CD14-positive monocyte (primary cell): ENCODE measurements at regions not wholly inside any gene's neighbourhood (a gene's known extent, or its start where the extent isn't known, plus 50 kb on each side); places are given as distances from the start of the nearest gene placed in this dataset.
"Not testable (repeated sequence)": the region's sequence is repeated elsewhere in the genome, so short reads cannot be mapped to it uniquely, and the experiment has no call there.

Experiments used
- DNase-seq, 3 donors: peaks; one replicate each; pipeline ENCODE4 v3.0.0-alpha.2; 2011 to 2022
- H2AFZ ChIP-seq: 2 replicates; pipeline ENCODE4 v1.6.0; 2012; ENCODE audit warnings: mild to moderate bottlenecking, low read depth, low read length, inconsistent platforms; ENCODE audit not compliant: insufficient read depth, poor library complexity, severe bottlenecking
- H3K27ac ChIP-seq, 2 donors: 1 replicate in 1 of 2; 2 replicates in 1 of 2; pipeline ENCODE4 v1.5.1; 2012 to 2013; ENCODE audit warnings: low read length in 2 of 2, control low read depth in 1 of 2, inconsistent platforms in 1 of 2, low read depth in 1 of 2, mild to moderate bottlenecking in 1 of 2
- H3K27me3 ChIP-seq, 2 donors: one replicate each; pipeline versions ENCODE4 v1.6.0 to v1.6.1; 2011 to 2013; ENCODE audit warnings: low read length in 2 of 2; ENCODE audit not compliant: control insufficient read depth in 2 of 2, insufficient read depth in 2 of 2
- H3K36me3 ChIP-seq, 2 donors: replicated peaks in 1 of 2; 1 replicate in 1 of 2; 2 replicates in 1 of 2; pipeline versions ENCODE4 v1.5.1 to v1.6.1; 2012 to 2013; ENCODE audit warnings: low read length in 2 of 2, control low read depth in 1 of 2, inconsistent platforms in 1 of 2, mild to moderate bottlenecking in 1 of 2; ENCODE audit not compliant: insufficient read depth in 2 of 2, control insufficient read depth in 1 of 2
- H3K4me1 ChIP-seq, 2 donors: 1 replicate in 1 of 2; 2 replicates in 1 of 2; pipeline versions ENCODE4 v1.5.1 to v1.6.1; 2012 to 2013; ENCODE audit warnings: low read length in 2 of 2, control low read depth in 1 of 2, inconsistent platforms in 1 of 2, mild to moderate bottlenecking in 1 of 2, moderate library complexity in 1 of 2; ENCODE audit not compliant: insufficient read depth in 2 of 2, control insufficient read depth in 1 of 2
- H3K4me2 ChIP-seq: replicated peaks from 2 replicates; pipeline ENCODE3; 2012; ENCODE audit warnings: low read length, moderate library complexity, mild to moderate bottlenecking; ENCODE audit not compliant: poor library complexity, severe bottlenecking; ENCODE audit errors: extremely low read depth
- H3K4me3 ChIP-seq, 3 experiments: fragments of 200-600 bp in 1 of 3; sonication (generic) in 1 of 3; replicated peaks in 1 of 3; 1 replicate in 2 of 3; 2 replicates in 1 of 3; pipeline ENCODE4 v1.5.1; 2011 to 2013; ENCODE audit warnings: low read length in 3 of 3, mild to moderate bottlenecking in 3 of 3, control low read depth in 2 of 3, low read depth in 2 of 3, inconsistent platforms in 1 of 3, moderate library complexity in 1 of 3
- H3K79me2 ChIP-seq: 2 replicates; pipeline ENCODE4 v1.6.0; 2012; ENCODE audit warnings: mild to moderate bottlenecking, control low read depth, inconsistent platforms, low read length, moderate library complexity; ENCODE audit not compliant: insufficient read depth
- H3K9ac ChIP-seq: 2 replicates; pipeline ENCODE4 v1.6.0; 2017; ENCODE audit warnings: low read length, mild to moderate bottlenecking; ENCODE audit not compliant: insufficient read depth, poor library complexity, severe bottlenecking
- H3K9me3 ChIP-seq, 2 donors: replicated peaks in 1 of 2; 1 replicate in 1 of 2; 2 replicates in 1 of 2; pipeline versions ENCODE4 v1.5.1 to v1.6.1; 2012 to 2013; ENCODE audit warnings: low read length in 2 of 2, control low read depth in 1 of 2; ENCODE audit not compliant: control insufficient read depth in 1 of 2, insufficient read depth in 1 of 2
- H4K20me1 ChIP-seq: 2 replicates; pipeline ENCODE4 v1.6.0; 2012; ENCODE audit warnings: mild to moderate bottlenecking, low read length, control low read depth, moderate library complexity; ENCODE audit not compliant: insufficient read depth
- H3K27ac Mint-ChIP-seq, 7 donors: one replicate each; pipeline ENCODE4 v1.8.0; 2020; ENCODE audit warnings: mild to moderate bottlenecking in 7 of 7, mixed read lengths in 7 of 7, moderate library complexity in 6 of 7, inconsistent platforms in 2 of 7
- H3K27me3 Mint-ChIP-seq, 3 donors: one replicate each; pipeline ENCODE4 v1.8.0; 2021 to 2022; ENCODE audit warnings: low read depth in 3 of 3, mild to moderate bottlenecking in 3 of 3, mixed read lengths in 3 of 3, moderate library complexity in 3 of 3, inconsistent platforms in 1 of 3
- H3K36me3 Mint-ChIP-seq, 2 donors: one replicate each; pipeline ENCODE4 v1.8.0; 2020; ENCODE audit warnings: mixed read lengths in 2 of 2, inconsistent platforms in 1 of 2, mild to moderate bottlenecking in 1 of 2
- H3K4me1 Mint-ChIP-seq: one replicate; pipeline ENCODE4 v1.8.0; 2020; ENCODE audit warnings: mild to moderate bottlenecking, mixed read lengths
- H3K4me3 Mint-ChIP-seq, 2 donors: one replicate each; pipeline ENCODE4 v1.8.0; 2020; ENCODE audit warnings: mild to moderate bottlenecking in 2 of 2, mixed read lengths in 2 of 2, moderate library complexity in 1 of 2
- H3K9me3 Mint-ChIP-seq, 7 donors: one replicate each; pipeline ENCODE4 v1.8.0; 2020 to 2022; ENCODE audit warnings: mixed read lengths in 7 of 7, mild to moderate bottlenecking in 6 of 7, moderate library complexity in 6 of 7, inconsistent platforms in 2 of 7
- WGBS: methylation state at CpG from one replicate; pipeline ENCODE4 v1.1.5; 2013; ENCODE audit warnings: missing lambda C conversion rate; ENCODE audit not compliant: insufficient coverage; 5-methylcytosine and 5-hydroxymethylcytosine counted together
- intact Hi-C, 2 donors: fragments of 100-400 bp; cut with micrococcal nuclease; formaldehyde crosslinking; loops; one replicate each; pipeline versions ENCODE4 v1.15.0 to v1.15.1; 2023
- TF ChIP-seq, protein P1 (sequence below): fragments of 200-600 bp; IDR thresholded peaks from one replicate; pipeline ENCODE4 v1.8.0; 2022; ENCODE audit warnings: antibody characterized with exemption, mild to moderate bottlenecking

DNA sequence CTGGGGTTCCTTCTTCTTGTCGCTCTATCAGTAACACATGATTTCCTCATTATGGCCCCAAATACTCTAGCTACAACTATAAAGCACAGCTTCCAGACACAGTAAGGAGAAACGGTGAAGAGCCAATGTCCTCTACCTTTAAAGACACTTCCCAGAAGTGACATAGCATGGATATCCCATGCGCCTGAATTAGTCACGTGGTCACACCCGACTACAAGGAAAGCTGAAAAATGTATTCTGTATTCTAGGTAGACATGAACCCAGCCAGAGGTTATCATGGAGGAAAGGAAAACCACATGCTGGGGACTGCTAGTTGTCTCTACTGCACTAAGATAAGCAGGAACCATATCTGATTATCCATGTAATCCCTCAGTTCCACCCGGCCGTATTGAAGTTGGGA lies 244.3 kb downstream of the LMX1A start:
- Histone ChIP-seq H3K9me3 (no peaks in the 10 kb centered on the region), H3K36me3 (no peaks in the 10 kb centered on the region), H3K27ac (no peak overlapping the region), H3K4me3 (no peak overlapping the region), H3K79me2 (no peaks in the 10 kb centered on the region), H3K27me3 (peaks cover 7 to 11% of the 10 kb centered on the region in 2 donors), H3K4me2 (no peak overlapping the region), H3K9ac (no peak overlapping the region), H3K4me1 (no peaks in the 10 kb centered on the region), H2AFZ (no peak overlapping the region), H4K20me1 (no peaks in the 10 kb centered on the region)
- Mint-ChIP-seq H3K27me3 (peaks cover 8 to 15% (median 10%) of the 10 kb centered on the region in 3 donors), H3K4me3 (no peak overlapping the region), H3K36me3 (no peaks in the 10 kb centered on the region), H3K27ac (no peak overlapping the region), H3K9me3 (peaks cover 0 to 4% (median 2%) of the 10 kb centered on the region in 7 donors), H3K4me1 (no peaks in the 10 kb centered on the region)
- WGBS: 88% methylated on average over 2 of the region's 7 CpGs
- no peak for DNase-seq
- intact Hi-C loops: no loop called here
- TF ChIP-seq, protein P1, sequence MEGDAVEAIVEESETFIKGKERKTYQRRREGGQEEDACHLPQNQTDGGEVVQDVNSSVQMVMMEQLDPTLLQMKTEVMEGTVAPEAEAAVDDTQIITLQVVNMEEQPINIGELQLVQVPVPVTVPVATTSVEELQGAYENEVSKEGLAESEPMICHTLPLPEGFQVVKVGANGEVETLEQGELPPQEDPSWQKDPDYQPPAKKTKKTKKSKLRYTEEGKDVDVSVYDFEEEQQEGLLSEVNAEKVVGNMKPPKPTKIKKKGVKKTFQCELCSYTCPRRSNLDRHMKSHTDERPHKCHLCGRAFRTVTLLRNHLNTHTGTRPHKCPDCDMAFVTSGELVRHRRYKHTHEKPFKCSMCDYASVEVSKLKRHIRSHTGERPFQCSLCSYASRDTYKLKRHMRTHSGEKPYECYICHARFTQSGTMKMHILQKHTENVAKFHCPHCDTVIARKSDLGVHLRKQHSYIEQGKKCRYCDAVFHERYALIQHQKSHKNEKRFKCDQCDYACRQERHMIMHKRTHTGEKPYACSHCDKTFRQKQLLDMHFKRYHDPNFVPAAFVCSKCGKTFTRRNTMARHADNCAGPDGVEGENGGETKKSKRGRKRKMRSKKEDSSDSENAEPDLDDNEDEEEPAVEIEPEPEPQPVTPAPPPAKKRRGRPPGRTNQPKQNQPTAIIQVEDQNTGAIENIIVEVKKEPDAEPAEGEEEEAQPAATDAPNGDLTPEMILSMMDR: no peak

DNA sequence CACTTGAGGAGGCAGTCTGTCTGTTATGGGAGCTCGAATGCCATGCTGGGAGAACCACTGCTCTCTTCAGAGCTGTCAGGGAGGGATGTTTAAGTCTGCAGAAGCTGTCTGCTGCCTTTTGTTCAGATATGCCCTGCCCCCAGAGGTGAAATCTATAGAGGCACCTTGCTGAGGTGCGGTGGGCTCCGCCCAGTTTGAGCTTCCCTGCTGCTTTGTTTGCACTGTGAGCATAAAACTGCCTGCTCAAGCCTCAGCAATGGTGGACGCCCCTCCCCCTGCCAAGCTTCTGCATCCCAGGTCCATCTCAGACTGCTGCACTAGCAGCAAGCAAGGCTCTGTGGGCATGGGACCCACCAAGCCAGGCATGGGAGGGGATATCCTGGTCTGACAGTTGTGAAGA lies 247.5 kb downstream of the LMX1A start:
- intact Hi-C loops: no loop called here
- H3K36me3 Mint-ChIP-seq: no peaks in the 10 kb centered on the region
- H3K27ac Mint-ChIP-seq: no peak overlapping the region
- 93% methylated on average over 4 of the region's 4 CpGs for WGBS
- peaks cover 0 to 3% (median 3%) of the 10 kb centered on the region in 3 donors for H3K27me3 Mint-ChIP-seq
- no peaks in the 10 kb centered on the region for H3K4me1 Mint-ChIP-seq
- Histone ChIP-seq H2AFZ (no peak overlapping the region), H3K27me3 (peaks cover 0 to 2% of the 10 kb centered on the region in 2 donors), H4K20me1 (no peaks in the 10 kb centered on the region), H3K9me3 (no peaks in the 10 kb centered on the region), H3K4me1 (no peaks in the 10 kb centered on the region), H3K27ac (no peak overlapping the region), H3K4me2 (no peak overlapping the region), H3K36me3 (no peaks in the 10 kb centered on the region), H3K4me3 (no peak overlapping the region), H3K9ac (no peak overlapping the region), H3K79me2 (no peaks in the 10 kb centered on the region)
- H3K9me3 Mint-ChIP-seq: peaks cover 0 to 8% (median 0%) of the 10 kb centered on the region in 7 donors
- TF ChIP-seq, protein P1: no peak
- no peak overlapping the region for H3K4me3 Mint-ChIP-seq
- DNase-seq: no peak

DNA sequence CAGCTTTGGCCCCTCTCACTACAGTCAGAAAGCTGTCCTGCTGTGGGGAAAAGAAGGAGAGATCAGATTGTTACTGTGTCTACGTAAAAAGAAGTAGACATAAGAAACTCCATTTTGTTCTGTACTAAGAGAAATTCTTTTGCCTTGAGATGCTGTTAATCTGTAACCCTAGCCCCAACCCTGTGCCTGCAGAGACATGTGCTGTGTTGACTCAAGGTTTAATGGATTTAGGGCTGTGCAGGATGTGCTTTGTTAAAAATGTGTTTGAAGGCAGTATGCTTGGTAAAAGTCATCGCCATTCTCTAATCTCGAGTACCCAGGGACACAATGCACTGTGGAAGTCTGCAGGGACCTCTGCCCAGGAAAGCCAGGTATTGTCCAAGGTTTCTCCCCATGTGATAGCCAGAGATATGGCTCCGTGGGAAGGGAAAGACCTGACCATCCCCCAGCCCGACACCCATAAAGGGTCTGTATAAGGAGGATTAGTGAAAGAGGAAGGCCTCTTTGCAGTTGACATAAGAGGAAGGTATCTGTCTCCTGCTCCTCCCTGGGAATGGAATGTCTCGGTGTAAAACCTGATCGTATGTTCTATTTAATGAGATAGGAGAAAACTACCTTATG lies 263.9 kb downstream of the LMX1A start:
- H3K36me3 ChIP-seq, H3K27ac Mint-ChIP-seq, H3K9ac ChIP-seq, H3K4me3 ChIP-seq, H4K20me1 ChIP-seq, H3K4me3 Mint-ChIP-seq, H3K27me3 Mint-ChIP-seq, H3K4me1 ChIP-seq, H3K36me3 Mint-ChIP-seq, H3K27me3 ChIP-seq, H3K27ac ChIP-seq, H3K4me1 Mint-ChIP-seq, H3K79me2 ChIP-seq, H2AFZ ChIP-seq, DNase-seq, H3K4me2 ChIP-seq, intact Hi-C loops: not testable (repeated sequence)
- peaks cover 9 to 16% of the 10 kb centered on the region in 2 donors for H3K9me3 ChIP-seq
- WGBS: 66% methylated on average over 3 of the region's 7 CpGs
- H3K9me3 Mint-ChIP-seq: peaks cover 2 to 30% (median 9%) of the 10 kb centered on the region in 7 donors
